ENCODE measurements at regions not wholly inside any gene's neighbourhood (a gene's known extent, or its start where the extent isn't known, plus 50 kb on each side); places are given as distances from the start of the nearest gene placed in this dataset.

GRCh38 chr5:118698774-118699173, 289.6 kb downstream of the DTWD2 start:
- FAIRE-seq (no peak), DNase-seq (ENCODE audit: insufficient read length, low spot score) (no peak)
- TF ChIP-seq PAX5 (IDR thresholded peaks at IDR 0.05; ENCODE audit: insufficient read depth, low read length, severe bottlenecking), result no peak
- no peak for TF ChIP-seq SPI1 (IDR thresholded peaks at IDR 0.05; ENCODE audit: low read depth, low read length)
- TF ChIP-seq TAF1 (IDR thresholded peaks at IDR 0.05; ENCODE audit: low read depth, low read length), result no peak
- TF ChIP-seq POLR2A (IDR thresholded peaks at IDR 0.05; ENCODE audit: low read depth, low read length), result no peak
- TF ChIP-seq POU2F2 (IDR thresholded peaks at IDR 0.05; ENCODE audit: low read depth, low read length), result no peak
- no peak for TF ChIP-seq POLR2AphosphoS5 (IDR thresholded peaks at IDR 0.05; ENCODE audit: low read depth, low read length)

- DNase-seq (ENCODE audit: insufficient read length, low spot score), result no peak
- no peak for TF ChIP-seq TAF1 (IDR thresholded peaks at IDR 0.05; ENCODE audit: low read depth, low read length)
- no peak for TF ChIP-seq PAX5 (IDR thresholded peaks at IDR 0.05; ENCODE audit: insufficient read depth, low read length, severe bottlenecking)
- no peak for TF ChIP-seq POU2F2 (IDR thresholded peaks at IDR 0.05; ENCODE audit: low read depth, low read length)
- no peak for TF ChIP-seq POLR2AphosphoS5 (IDR thresholded peaks at IDR 0.05; ENCODE audit: low read depth, low read length)
- TF ChIP-seq SPI1 (IDR thresholded peaks at IDR 0.05; ENCODE audit: low read depth, low read length), result no peak
- TF ChIP-seq POLR2A (IDR thresholded peaks at IDR 0.05; ENCODE audit: low read depth, low read length), result no peak
- FAIRE-seq, result no peak
Measured at GRCh38 chr5:118696076-118696475, 292.3 kb downstream of the DTWD2 start.

- DNase-seq (ENCODE audit: insufficient read length, low spot score) (no peak), FAIRE-seq (no peak)
- no peak for TF ChIP-seq TAF1 (IDR thresholded peaks at IDR 0.05; ENCODE audit: low read depth, low read length)
- TF ChIP-seq POU2F2 (IDR thresholded peaks at IDR 0.05; ENCODE audit: low read depth, low read length), result no peak
- no peak for TF ChIP-seq SPI1 (IDR thresholded peaks at IDR 0.05; ENCODE audit: low read depth, low read length)
- TF ChIP-seq POLR2AphosphoS5 (IDR thresholded peaks at IDR 0.05; ENCODE audit: low read depth, low read length), result no peak
- TF ChIP-seq PAX5 (IDR thresholded peaks at IDR 0.05; ENCODE audit: insufficient read depth, low read length, severe bottlenecking), result no peak
- TF ChIP-seq POLR2A (IDR thresholded peaks at IDR 0.05; ENCODE audit: low read depth, low read length), result no peak
Measured at GRCh38 chr5:118692811-118693342, 295.5 kb downstream of the DTWD2 start.

- no peak for TF ChIP-seq TAF1 (IDR thresholded peaks at IDR 0.05; ENCODE audit: low read depth, low read length)
- no peak for TF ChIP-seq POLR2AphosphoS5 (IDR thresholded peaks at IDR 0.05; ENCODE audit: low read depth, low read length)
- no peak for TF ChIP-seq POLR2A (IDR thresholded peaks at IDR 0.05; ENCODE audit: low read depth, low read length)
- TF ChIP-seq PAX5 (IDR thresholded peaks at IDR 0.05; ENCODE audit: insufficient read depth, low read length, severe bottlenecking), result no peak
- no peak for TF ChIP-seq SPI1 (IDR thresholded peaks at IDR 0.05; ENCODE audit: low read depth, low read length)
- no peak for TF ChIP-seq POU2F2 (IDR thresholded peaks at IDR 0.05; ENCODE audit: low read depth, low read length)
- FAIRE-seq (no peak), DNase-seq (ENCODE audit: insufficient read length, low spot score) (no peak)
Measured at GRCh38 chr5:118687661-118688621, 300.4 kb downstream of the DTWD2 start.

GRCh38 chr5:118687100-118687499, 301.2 kb downstream of the DTWD2 start:
- FAIRE-seq, result no peak
- TF ChIP-seq SPI1 (IDR thresholded peaks at IDR 0.05; ENCODE audit: low read depth, low read length), result no peak
- no peak for TF ChIP-seq POU2F2 (IDR thresholded peaks at IDR 0.05; ENCODE audit: low read depth, low read length)
- TF ChIP-seq TAF1 (IDR thresholded peaks at IDR 0.05; ENCODE audit: low read depth, low read length), result no peak
- no peak for TF ChIP-seq PAX5 (IDR thresholded peaks at IDR 0.05; ENCODE audit: insufficient read depth, low read length, severe bottlenecking)
- no peak for TF ChIP-seq POLR2A (IDR thresholded peaks at IDR 0.05; ENCODE audit: low read depth, low read length)
- TF ChIP-seq POLR2AphosphoS5 (IDR thresholded peaks at IDR 0.05; ENCODE audit: low read depth, low read length), result no peak
- DNase-seq (ENCODE audit: insufficient read length, low spot score), result no peak

- TF ChIP-seq POU2F2 (IDR thresholded peaks at IDR 0.05; ENCODE audit: low read depth, low read length), result no peak
- no peak for TF ChIP-seq TAF1 (IDR thresholded peaks at IDR 0.05; ENCODE audit: low read depth, low read length)
- TF ChIP-seq POLR2A (IDR thresholded peaks at IDR 0.05; ENCODE audit: low read depth, low read length), result no peak
- FAIRE-seq (no peak), DNase-seq (ENCODE audit: insufficient read length, low spot score) (no peak)
Measured at GRCh38 chr5:118681655-118682054, 306.7 kb downstream of the DTWD2 start.

GRCh38 chr5:118679264-118679940, 308.9 kb downstream of the DTWD2 start:
- no peak for TF ChIP-seq TAF1 (IDR thresholded peaks at IDR 0.05; ENCODE audit: low read depth, low read length)
- no peak for TF ChIP-seq POLR2AphosphoS5 (IDR thresholded peaks at IDR 0.05; ENCODE audit: low read depth, low read length)
- no peak for TF ChIP-seq POLR2A (IDR thresholded peaks at IDR 0.05; ENCODE audit: low read depth, low read length)
- TF ChIP-seq POU2F2 (IDR thresholded peaks at IDR 0.05; ENCODE audit: low read depth, low read length), result no peak
- TF ChIP-seq SPI1 (IDR thresholded peaks at IDR 0.05; ENCODE audit: low read depth, low read length), result no peak
- no peak for TF ChIP-seq PAX5 (IDR thresholded peaks at IDR 0.05; ENCODE audit: insufficient read depth, low read length, severe bottlenecking)
- FAIRE-seq (no peak), DNase-seq (ENCODE audit: insufficient read length, low spot score) (no peak)

GRCh38 chr5:118678746-118679145, 309.6 kb downstream of the DTWD2 start:
- DNase-seq (ENCODE audit: insufficient read length, low spot score) (no peak), FAIRE-seq (no peak)
- TF ChIP-seq TAF1 (IDR thresholded peaks at IDR 0.05; ENCODE audit: low read depth, low read length) (no peak), PAX5 (IDR thresholded peaks at IDR 0.05; ENCODE audit: insufficient read depth, low read length, severe bottlenecking) (no peak), POLR2A (IDR thresholded peaks at IDR 0.05; ENCODE audit: low read depth, low read length) (no peak), POLR2AphosphoS5 (IDR thresholded peaks at IDR 0.05; ENCODE audit: low read depth, low read length) (no peak), POU2F2 (IDR thresholded peaks at IDR 0.05; ENCODE audit: low read depth, low read length) (no peak), SPI1 (IDR thresholded peaks at IDR 0.05; ENCODE audit: low read depth, low read length) (no peak)

- TF ChIP-seq POU2F2 (IDR thresholded peaks at IDR 0.05; ENCODE audit: low read depth, low read length) (no peak), PAX5 (IDR thresholded peaks at IDR 0.05; ENCODE audit: insufficient read depth, low read length, severe bottlenecking) (no peak), POLR2A (IDR thresholded peaks at IDR 0.05; ENCODE audit: low read depth, low read length) (no peak), TAF1 (IDR thresholded peaks at IDR 0.05; ENCODE audit: low read depth, low read length) (no peak), SPI1 (IDR thresholded peaks at IDR 0.05; ENCODE audit: low read depth, low read length) (no peak), POLR2AphosphoS5 (IDR thresholded peaks at IDR 0.05; ENCODE audit: low read depth, low read length) (no peak)
- no peak for FAIRE-seq
Measured at GRCh38 chr5:118675247-118675646, 313.1 kb downstream of the DTWD2 start.

More at GRCh38 chr5:118675247-118675646, 313.1 kb downstream of the DTWD2 start:
- DNase-seq (ENCODE audit: insufficient read length, low spot score), result no peak
